ENCODE measurements at regions not wholly inside any gene's neighbourhood (a gene's known extent, or its start where the extent isn't known, plus 50 kb on each side); places are given as distances from the start of the nearest gene placed in this dataset.
"Not testable (repeated sequence)": the region's sequence is repeated elsewhere in the genome, so short reads cannot be mapped to it uniquely, and the experiment has no call there.

DNA sequence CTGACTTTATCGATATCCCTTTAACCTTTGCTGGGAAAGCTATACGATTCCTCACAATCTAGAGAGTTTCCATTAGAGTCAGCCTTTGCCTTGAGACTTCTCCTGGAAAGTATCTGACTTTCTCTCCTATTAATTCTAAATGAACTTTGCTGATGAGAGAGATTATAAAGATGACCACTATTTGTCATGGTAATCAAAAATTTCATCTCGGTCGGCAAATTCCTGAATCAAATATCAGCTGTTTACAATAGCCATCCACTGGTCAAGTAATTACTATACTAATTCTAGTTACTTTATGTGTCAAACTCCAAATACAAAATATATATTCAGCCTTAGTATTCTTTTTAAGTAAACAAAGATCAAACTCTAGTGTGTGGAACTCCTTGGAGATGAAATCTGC lies 164.4 kb upstream of the ITGA1 start:
- no peak for DNase-seq

DNA sequence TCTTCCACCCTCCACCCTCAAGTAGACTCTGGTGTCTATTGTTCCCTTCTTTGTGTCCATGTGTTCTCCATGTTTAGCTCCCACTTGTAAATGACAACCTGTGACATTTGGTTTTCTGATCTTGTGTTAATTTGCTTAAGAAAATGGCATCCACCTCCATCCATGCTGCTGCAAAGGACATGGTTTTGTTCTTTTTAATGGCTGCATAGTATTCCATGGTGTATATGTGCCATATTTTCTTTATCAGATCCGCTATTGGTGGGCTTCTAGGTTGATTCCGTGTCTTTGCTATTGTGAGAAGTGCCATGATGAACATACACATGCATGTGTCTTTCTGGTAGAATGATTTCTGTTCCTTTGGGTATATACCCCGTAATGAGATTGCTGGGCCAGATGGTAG lies 163.4 kb upstream of the ITGA1 start:
- DNase-seq: no peak

DNA sequence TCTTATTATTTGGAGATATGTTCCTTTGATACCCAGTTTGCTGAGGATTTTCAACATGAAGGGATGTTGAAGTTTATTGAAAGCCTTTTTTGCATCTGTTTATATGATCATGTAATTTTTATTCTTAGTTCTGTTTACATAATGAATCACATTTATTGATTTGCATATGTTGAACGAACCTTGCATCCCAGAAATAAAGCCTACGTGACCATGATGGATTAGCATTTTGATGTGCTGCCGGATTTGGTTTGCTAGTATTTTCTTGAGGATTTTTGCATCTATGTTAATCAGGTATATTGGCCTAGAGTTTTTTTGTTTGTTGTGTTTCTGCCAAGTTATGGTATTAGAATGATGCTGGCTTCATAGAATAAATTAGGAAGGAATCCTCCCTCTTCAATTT lies 161.4 kb upstream of the ITGA1 start:
- no peak for DNase-seq

DNA sequence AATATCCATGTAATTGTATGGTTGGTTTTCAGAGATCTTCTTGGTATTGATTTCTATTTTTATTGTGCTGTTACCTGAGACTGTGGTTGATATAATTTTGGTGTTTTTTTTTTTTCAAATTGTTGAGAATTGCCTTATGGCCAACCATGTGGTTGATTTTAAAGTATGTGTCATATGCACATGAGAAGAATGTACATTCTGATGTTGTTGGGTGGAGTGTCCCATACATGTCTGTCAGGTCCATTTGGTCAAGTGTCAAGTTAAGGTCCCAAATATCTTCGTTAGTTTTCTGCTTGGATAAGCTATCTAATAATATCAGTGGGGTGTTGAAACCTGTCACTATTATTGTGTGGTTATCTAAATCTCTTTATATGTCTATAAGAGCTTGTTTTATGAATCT lies 160.0 kb upstream of the ITGA1 start:
- DNase-seq: no peak

DNA sequence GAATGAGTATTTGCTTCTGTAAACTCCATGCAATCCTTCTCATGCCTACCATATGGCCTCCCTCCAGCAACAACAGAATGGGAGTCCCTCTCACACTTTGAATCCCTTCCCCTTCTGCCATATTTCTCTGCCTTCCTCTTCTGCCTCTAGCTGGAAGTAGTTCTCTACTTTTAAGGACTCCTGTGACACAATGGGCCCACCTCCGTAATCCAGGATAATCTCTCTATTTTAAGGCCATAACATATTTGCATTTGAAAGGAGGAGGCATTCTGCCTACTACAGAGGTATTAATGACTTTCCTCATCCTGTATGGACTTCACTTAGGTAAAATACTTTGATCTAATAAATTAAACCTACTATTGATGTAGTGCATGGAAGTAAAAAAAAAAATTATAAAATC lies 155.4 kb upstream of the ITGA1 start:
- no peak for DNase-seq

DNA sequence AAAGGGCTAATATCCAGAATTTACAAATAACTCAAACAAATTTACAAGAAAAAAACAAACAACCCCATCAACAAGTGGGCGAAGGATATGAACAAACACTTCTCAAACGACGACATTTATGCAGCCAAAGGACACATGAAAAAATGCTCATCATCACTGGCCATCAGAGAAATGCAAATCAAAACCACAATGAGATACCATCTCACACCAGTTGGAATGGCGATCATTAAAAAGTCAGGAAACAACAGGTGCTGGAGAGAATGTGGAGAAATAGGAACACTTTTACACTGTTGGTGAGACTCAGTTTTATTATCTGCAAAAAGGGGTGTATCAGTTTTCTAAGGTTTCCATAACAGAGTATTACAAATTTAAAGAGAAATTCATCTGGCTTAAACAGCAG lies 153.5 kb upstream of the ITGA1 start:
- DNase-seq: not testable (repeated sequence)

DNA sequence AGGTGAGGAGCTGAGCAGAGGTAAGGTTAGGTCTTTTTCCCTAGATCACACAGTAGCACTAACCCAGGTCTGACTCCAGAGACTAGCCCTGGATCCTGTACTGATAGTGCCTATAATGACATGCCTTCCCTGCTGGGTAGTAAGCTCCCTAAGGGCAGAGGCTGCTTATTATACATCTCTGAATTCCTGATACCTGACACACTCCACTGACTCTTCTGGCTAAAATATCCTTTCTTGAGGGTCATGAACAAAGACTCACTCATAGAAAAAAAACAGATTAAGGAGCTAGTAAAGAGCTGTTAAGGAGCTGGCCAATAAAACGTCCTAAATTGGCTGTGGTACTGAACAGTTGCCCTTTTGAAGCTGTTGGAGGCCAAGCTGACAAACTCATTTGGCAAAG lies 149.0 kb upstream of the ITGA1 start:
- no peak for DNase-seq

DNA sequence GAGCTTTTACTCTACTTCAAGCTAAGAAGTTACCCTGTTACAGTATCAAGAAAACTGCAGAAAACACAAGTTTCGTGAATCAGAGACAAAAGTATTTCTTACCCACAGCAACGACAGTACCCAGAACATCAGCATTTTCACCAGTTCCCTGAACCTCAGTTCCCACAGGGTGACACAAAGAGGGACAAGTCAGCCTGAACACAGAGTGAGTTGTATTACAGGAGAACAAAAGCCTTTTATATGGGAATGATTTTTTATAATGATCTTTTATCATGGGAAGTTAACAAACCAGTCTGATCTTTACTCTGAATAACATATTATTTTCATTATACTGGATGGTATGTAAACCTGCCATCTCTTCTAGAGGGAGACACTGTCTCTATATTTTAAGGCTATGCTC lies 139.0 kb upstream of the ITGA1 start:
- DNase-seq: no peak

DNA sequence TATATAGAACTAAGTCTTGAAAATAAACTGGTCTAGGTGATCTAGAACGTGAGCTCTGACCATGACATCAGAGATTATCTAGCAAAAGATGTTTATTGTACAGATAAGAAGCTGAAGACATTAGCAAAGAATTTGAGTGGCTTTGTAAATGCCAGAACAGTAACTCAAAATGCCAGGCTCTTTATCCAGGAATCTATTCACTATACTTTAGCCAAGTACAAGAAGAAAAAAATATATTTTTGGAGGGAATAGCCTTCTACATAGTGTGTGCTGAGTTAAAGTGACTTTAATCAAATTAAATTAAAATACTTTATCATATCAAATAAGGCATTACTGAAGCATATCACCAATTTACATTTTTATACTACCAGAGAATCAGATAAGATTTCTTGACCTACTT lies 132.6 kb upstream of the ITGA1 start:
- DNase-seq: no peak

DNA sequence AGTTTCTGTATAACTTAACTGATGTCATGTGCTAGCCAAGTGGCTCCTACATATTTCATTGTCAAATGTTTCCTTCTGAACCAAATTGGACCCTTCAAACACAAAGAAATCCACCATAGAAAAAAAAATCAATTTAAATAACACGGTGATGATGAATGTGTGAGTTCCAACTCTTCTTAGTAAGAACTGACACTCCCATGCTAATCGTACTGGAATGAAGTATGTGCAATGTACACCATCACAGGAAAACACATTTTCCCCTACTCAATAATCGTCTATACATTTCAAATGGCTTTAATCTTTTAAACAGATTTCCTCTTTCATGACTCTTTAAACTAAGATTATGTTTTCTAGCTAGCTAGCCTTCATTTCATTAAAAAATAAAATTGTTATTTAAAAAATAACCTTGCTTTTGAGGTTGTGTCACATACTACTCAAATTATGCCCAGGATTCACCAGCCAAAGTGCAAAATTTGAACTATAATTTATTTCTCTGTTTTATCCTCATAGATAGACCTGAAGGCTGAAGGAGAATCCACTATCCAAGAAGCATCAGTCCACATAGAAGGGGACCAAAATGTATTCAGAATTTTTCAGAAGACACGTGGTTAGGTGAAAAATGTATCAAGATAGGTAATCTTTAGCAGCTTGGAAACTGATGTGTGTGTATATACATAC lies 131.0 kb upstream of the ITGA1 start:
- no peak for DNase-seq

DNA sequence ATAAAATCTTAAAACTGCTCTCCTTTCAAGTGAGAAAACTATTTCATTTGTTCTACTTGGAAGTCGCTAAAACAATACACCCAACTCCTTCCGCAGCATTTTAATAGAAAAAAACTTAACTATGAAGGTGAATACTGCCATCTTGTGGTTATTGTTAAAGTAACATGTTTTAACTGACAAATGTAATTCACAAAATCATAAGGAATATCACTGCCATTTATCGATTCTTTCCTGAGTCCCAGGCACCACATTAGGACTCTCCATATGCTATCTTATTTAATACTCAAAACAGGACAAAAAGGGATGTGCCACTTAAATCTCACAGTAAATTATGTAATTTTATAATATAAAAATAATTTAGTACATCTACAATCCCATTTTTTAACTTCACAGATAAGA lies 130.5 kb upstream of the ITGA1 start:
- no peak for DNase-seq

DNA sequence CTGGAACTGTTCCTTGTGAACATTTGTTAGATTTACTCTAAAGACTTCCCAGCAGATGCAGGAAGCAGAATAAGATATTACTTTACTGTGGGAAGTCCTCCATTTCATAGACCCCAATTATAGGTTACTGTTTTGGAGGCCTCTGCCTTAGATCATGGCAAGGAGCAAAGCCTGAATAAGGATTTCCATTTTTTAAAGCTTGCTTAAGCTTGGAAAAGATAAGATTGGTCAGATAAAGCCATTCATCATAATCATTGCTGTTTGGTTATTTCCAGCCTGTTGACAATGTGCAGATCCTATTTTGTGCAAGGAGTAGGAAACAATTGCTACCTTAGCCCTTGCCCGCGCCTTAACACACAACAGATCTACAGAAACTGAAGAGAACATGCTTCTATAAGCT lies 129.5 kb upstream of the ITGA1 start:
- DNase-seq: no peak

DNA sequence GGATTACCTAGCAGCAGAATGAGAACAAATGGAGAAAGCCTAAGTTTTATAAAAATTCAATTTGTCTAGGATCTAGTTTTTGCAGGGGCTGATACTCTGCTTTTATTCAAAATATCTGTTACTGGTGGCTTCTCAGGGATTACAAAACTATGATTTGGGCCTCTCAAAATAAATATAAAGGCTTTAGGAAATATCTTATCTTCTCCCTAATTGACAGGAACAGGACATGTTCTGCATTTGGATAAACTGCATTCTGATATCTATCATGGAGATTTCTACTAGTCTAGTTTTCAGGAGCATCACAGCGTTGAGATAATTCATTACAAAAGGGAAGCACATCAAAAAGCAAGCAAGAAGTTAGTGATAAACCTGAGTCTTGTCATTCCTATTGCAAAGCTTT lies 127.1 kb upstream of the ITGA1 start:
- no peak for DNase-seq

DNA sequence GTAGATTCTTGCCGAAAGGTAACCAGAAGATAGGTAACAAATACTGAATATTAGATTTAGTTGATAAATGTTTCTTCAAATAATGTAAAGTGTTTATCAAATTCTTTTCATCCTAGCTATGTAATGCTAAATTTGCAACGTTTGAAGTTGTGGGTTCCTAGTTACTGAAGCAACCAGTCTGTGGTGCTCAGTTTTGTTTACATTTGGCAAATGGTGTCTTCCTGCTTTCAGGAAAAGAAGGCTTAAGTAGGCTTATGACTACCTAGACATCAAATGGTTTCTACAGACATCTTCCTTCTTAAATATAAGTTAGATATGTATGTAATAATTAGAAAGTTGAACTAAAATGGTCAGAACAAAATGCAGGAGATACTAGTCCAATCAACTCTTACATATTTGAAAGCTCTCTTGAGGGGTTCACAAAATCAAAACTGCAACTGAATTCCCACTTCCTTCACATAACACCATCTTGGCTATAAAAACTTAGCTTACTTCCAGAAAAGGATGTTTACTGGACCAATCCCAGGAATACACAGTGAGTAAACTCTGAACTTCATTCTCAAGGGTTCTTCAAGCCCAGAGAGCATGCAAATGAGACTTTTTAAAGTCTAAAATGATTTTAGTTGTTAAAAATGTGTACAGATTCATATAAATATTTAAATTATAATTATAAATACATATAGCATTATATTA lies 125.7 kb upstream of the ITGA1 start:
- DNase-seq: no peak

DNA sequence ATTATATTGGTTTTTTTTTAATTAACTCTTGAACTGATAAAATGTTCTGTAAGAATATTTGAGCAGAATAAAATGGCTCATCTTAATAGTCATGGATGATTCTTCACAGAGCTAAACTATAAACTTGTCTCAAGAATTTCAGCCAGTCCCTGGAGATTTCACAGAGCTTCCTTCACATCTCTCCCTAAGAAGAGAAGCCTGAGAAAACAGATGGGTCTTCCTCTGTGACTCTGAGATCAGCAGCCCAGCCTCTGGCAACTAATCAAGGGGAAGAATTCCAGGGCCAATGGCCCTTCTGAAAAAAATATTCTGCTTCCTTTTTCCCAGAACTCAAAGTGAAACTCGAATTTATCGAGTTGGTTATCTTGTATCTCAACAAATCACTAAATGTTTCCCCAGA lies 122.2 kb upstream of the ITGA1 start:
- no peak for DNase-seq

DNA sequence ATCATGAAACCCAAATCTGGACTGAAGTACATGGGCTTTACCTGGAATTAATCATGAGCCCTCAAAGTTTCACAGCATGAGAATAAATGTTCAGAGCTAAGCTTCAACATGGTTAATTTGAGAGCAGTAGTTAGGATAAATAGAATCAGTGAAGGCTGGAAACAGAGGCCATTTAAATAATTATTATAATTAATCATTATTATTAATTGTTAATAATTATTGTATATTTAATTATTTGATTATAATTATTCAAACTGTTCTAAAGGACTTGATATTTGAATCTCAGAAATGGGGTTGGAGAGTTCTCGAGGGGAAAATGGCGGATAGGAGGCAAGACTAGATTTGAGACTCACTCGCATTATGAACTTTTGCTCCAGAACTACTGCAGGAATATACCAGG lies 119.6 kb upstream of the ITGA1 start:
- DNase-seq: no peak

DNA sequence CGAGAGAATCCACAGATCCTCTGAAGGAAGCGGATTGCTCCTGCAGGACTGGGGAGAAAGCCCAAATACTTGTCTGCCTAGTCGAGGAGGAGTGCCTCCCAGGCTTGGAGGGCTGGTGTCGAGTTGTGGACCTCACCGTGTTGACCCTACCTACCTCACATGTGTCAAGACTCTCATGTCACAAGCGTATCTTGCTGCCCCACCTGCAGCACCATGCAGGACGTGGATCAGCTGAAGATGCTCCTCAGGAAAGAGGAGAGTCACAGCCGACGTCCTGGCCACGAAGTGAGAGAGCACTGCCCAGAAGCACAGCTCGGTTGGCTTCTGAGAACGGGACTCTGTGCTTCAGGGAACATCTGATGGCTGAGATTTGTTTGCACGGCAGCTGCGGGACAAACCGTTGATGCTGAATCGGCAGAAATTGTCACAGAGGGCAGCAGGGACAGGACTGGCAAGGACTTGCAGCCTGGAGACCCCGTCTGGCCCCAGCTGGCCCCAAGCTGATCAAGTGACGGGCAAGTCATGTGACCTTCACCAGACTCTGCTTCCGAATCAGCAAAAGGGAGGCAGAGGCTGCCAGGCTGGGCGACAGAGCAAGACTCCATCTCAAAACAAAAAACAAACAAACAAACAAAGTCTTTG lies 119.1 kb upstream of the ITGA1 start:
- no peak for DNase-seq

DNA sequence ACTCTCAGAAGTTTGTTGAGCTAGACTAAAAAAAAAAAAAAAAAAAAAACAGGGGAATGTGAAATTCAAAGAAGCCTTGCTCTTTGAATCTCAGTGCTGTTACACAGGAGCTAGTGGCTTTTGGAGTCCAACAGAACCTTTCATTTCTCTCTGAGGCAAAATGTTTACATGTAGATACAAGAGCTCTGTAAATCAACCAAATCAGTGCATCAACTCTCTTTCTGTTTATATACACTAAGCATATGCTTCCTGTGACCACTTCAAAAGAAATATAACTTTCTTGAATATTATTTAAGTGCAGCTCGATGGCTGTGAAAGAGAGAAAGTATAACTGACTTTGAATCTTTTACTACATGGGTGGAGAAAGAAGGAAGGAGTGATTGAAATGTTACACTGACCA lies 115.3 kb upstream of the ITGA1 start:
- DNase-seq: no peak

DNA sequence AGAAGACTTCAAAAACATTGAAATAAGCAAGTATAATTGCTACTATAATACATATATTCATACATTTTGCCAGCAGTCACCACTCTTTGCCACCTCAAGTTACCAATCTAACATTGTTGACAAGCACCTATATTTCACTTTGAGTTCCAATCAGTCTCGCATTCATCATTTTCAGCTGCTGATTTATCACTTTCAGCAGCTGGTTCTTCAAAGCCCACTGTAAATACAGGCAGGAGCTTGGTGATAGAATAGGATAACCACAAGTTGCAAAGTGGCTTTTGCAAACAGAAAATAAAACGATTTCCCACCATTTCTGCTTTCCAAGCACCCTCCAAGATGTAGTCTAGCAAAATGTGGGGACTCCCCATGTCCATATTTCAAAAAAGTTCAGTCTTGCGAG lies 114.2 kb upstream of the ITGA1 start:
- no peak for DNase-seq

DNA sequence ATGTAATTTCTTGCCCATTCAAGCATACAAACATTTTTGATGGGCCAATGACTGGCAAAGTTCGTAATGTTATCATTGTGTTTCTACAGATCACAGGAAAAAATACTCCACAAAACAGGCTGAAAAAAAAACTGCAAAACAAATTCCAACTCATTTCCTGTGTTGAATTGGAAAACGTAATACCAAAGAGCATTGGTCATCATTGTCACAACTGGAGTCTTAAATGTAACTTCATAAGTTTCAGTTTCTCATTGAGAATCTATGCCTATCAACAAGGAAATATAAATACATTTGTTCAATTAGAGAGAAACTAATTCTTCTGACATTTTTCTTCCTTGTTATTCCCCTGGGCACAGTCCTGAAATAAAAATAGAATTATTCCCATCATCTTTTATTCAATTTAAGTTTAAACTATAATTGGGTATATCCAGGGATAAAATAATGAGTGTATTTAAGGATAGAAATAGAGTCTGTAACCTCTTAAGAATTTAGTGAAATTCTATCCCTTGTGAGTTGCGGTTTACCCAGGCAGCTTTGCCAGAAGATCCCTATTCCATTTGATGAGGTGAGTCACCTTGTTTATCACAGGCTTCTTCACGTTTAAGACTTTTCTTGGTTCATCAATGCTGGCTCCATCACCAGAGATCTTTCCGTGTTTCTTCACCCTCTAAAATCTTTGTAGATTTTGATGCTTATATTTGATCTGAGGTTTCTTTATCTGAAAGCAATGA lies 112.7 kb upstream of the ITGA1 start:
- DNase-seq: no peak

DNA sequence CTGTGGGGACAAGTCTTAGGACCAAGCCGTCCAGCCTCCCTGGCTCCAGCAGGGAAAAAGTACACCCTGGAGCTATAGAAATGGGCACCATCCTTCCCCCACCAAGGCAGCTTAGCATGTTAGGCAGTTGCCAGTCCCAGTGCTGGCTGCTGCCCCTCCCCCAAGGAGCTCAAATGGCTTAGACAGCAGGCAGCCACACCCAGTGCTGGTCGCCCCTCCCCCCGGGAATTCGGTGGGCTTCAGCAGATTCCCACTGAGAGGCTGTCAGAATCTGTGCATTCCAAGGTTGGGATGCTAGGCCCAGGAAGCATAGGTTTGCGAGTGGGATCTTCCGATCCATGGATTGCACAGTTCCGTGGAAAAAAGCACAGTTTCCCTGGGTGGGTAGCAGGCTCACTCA lies 105.2 kb upstream of the ITGA1 start:
- DNase-seq: no peak

DNA sequence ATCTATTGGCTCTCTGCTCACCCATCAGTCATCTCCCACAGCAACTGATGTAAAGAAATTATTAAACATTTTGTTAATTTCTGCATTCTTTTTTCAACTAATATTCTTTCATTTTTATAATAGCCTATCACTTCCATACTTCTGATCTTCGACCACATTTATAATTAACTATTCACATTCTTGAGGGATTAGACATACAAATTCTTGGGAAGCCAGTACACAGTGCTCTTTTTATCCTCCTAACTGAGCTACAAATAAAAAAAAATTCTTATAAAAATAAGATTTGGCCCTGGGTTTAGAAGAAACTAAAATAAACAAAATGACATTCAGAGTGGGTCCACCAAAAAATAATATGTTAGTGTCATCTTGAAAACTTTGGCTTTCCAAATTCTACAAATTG lies 103.7 kb upstream of the ITGA1 start:
- no peak for DNase-seq

DNA sequence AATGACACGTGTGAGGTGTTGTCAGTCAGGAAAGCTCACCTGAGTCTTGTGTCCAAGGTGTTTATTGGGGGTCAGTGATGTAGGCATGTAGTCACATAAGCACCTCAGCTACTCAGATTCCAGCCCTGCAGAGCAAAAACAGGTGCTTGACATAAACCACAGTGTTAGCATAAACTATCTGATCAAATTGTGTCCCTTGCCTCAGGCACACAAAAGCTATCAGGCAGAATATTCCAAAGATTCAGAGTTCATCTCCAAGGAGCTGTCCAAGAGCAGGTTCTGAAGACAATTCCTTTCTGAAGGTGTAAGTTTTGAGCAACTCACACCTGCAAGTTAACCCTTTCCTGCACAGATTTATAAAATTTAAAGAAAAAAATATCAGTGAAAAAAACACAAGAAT lies 102.2 kb upstream of the ITGA1 start:
- no peak for DNase-seq

DNA sequence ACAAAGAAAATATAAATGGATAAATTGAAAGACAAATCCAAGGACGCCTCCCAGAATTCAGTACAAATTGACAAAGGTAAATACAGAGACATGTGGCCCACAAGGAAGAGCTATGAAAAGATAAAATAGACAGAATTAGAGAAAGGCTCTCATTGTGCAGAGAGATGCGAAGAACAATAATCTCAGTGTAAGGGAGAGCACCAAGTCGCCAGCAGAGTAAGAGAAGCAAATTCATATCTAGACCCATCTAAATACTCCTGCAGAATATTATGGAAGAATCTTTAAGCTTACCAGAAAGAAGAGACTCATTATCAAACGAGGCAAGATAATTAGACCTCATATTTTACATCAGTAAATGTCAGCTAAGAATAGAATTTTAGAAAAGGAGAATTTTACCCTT lies 101.7 kb upstream of the ITGA1 start:
- DNase-seq: no peak
